GM23338 (cell line): ENCODE measurements at regions not wholly inside any gene's neighbourhood (a gene's known extent, or its start where the extent isn't known, plus 50 kb on each side); places are given as distances from the start of the nearest gene placed in this dataset.

Experiments used
- ATAC-seq: fragments of 200-7000 bp; cut with Tn5 transposase; 3 replicates; pipeline ENCODE4 v1.9.1; 2020
- DNase-seq: peaks from one replicate; pipeline ENCODE4 v3.0.0-alpha.2; 2015; ENCODE audit warnings: low spot score
- H2AFZ ChIP-seq: fragments of 200-600 bp; sonication (generic); 2 replicates; pipeline ENCODE4 v1.8.0; 2016; ENCODE audit warnings: antibody characterized with exemption, mild to moderate bottlenecking, moderate library complexity
- H3F3A ChIP-seq: fragments of 200-600 bp; sonication (generic); replicated peaks from 2 replicates; pipeline ENCODE4 v1.8.0; 2017; ENCODE audit warnings: antibody characterized with exemption, mixed run types, low read depth
- H3K27ac ChIP-seq: fragments of 200-600 bp; sonication (generic); 2 replicates; pipeline ENCODE4 v1.6.1; 2016; ENCODE audit warnings: low read depth
- H3K27me3 ChIP-seq: fragments of 200-600 bp; sonication (generic); 2 replicates; pipeline ENCODE4 v1.8.0; 2016; ENCODE audit warnings: mild to moderate bottlenecking, mixed run types, moderate library complexity; ENCODE audit not compliant: insufficient read depth
- H3K36me3 ChIP-seq: fragments of 200-600 bp; sonication (generic); 2 replicates; pipeline ENCODE4 v1.8.0; 2016; ENCODE audit warnings: mild to moderate bottlenecking; ENCODE audit not compliant: insufficient read depth
- H3K4me1 ChIP-seq: fragments of 200-600 bp; sonication (generic); 2 replicates; pipeline ENCODE4 v1.8.0; 2016; ENCODE audit warnings: mild to moderate bottlenecking, moderate library complexity; ENCODE audit not compliant: insufficient read depth
- H3K4me2 ChIP-seq: fragments of 200-600 bp; sonication (generic); 2 replicates; pipeline ENCODE4 v1.7.1; 2017; ENCODE audit warnings: mixed run types
- H3K4me3 ChIP-seq: fragments of 200-600 bp; sonication (generic); 2 replicates; pipeline ENCODE4 v1.6.1; 2016; ENCODE audit warnings: mixed run types
- H3K79me2 ChIP-seq: fragments of 200-600 bp; sonication (generic); replicated peaks from 2 replicates; pipeline ENCODE4 v1.8.0; 2017; ENCODE audit warnings: mild to moderate bottlenecking; ENCODE audit not compliant: insufficient read depth
- H3K9me2 ChIP-seq: fragments of 200-600 bp; sonication (generic); 2 replicates; pipeline ENCODE4 v1.8.0; 2017; ENCODE audit not compliant: insufficient read depth
- H4K20me1 ChIP-seq: fragments of 200-600 bp; sonication (generic); replicated peaks from 2 replicates; pipeline ENCODE4 v1.8.0; 2017; ENCODE audit warnings: mild to moderate bottlenecking; ENCODE audit not compliant: insufficient read depth
- H3K27ac Mint-ChIP-seq: 2 replicates; pipeline ENCODE4 v1.8.0; 2020; ENCODE audit warnings: inconsistent platforms, mild to moderate bottlenecking, moderate library complexity, mixed read lengths
- H3K27me3 Mint-ChIP-seq: 3 replicates; pipeline ENCODE4 v1.8.0; 2022; ENCODE audit warnings: low read depth, mild to moderate bottlenecking, moderate library complexity, mixed read lengths, inconsistent platforms; ENCODE audit not compliant: insufficient read depth, poor library complexity
- H3K36me3 Mint-ChIP-seq: 3 replicates; pipeline ENCODE4 v1.8.0; 2021; ENCODE audit warnings: low read depth, mild to moderate bottlenecking, inconsistent platforms, moderate library complexity, mixed read lengths
- H3K4me1 Mint-ChIP-seq: 3 replicates; pipeline ENCODE4 v1.8.0; 2020; ENCODE audit warnings: mild to moderate bottlenecking, inconsistent platforms, mixed read lengths
- H3K4me3 Mint-ChIP-seq: 3 replicates; pipeline ENCODE4 v1.8.0; 2021; ENCODE audit warnings: moderate library complexity, mild to moderate bottlenecking, inconsistent platforms, mixed read lengths
- H3K9me3 Mint-ChIP-seq: 3 replicates; pipeline ENCODE4 v1.8.0; 2020; ENCODE audit warnings: moderate library complexity, mild to moderate bottlenecking, inconsistent platforms, mixed read lengths
- CREB1 ChIP-seq: fragments of 250-450 bp; sonication (Bioruptor Pico); IDR thresholded peaks from 2 replicates; pipeline ENCODE4 v1.5.0; 2020; ENCODE audit warnings: low read depth, mild to moderate bottlenecking, moderate library complexity
- EZH2 ChIP-seq: fragments of 200-600 bp; sonication (generic); IDR thresholded peaks from one replicate; pipeline ENCODE4 v1.8.0; 2017; ENCODE audit warnings: antibody characterized with exemption, mild to moderate bottlenecking, low read depth; ENCODE audit not compliant: unreplicated experiment
- EZH2phosphoT487 ChIP-seq: fragments of 200-600 bp; sonication (generic); IDR thresholded peaks from one replicate; pipeline ENCODE4 v1.8.1; 2018; ENCODE audit warnings: antibody characterized with exemption; ENCODE audit not compliant: unreplicated experiment
- JUNB ChIP-seq: IDR thresholded peaks from one replicate; pipeline ENCODE4 v1.6.1; 2016; ENCODE audit warnings: antibody characterized with exemption; ENCODE audit not compliant: unreplicated experiment
- NANOG ChIP-seq: IDR thresholded peaks from 2 replicates; pipeline ENCODE4 v1.6.1; 2016; ENCODE audit warnings: antibody characterized with exemption, borderline replicate concordance
- POLR2AphosphoS5 ChIP-seq: IDR thresholded peaks from 2 replicates; pipeline ENCODE4 v1.6.1; 2016; ENCODE audit warnings: antibody characterized with exemption, low read depth
- STAT1 ChIP-seq: IDR thresholded peaks from one replicate; pipeline ENCODE4 v1.6.1; 2016; ENCODE audit warnings: antibody characterized with exemption; ENCODE audit not compliant: unreplicated experiment
- ZNF114 ChIP-seq: fragments of 250-450 bp; sonication (Bioruptor Pico); IDR thresholded peaks from 2 replicates; pipeline ENCODE4 v1.5.0; 2020; ENCODE audit warnings: mild to moderate bottlenecking, moderate library complexity
- ZNF331 ChIP-seq: fragments of 250-450 bp; sonication (Bioruptor Pico); IDR thresholded peaks from 2 replicates; pipeline ENCODE4 v1.5.0; 2020; ENCODE audit warnings: low read depth, mild to moderate bottlenecking, moderate library complexity
- TF ChIP-seq, protein P1 (sequence below): IDR thresholded peaks from one replicate; pipeline ENCODE4 v1.6.1; 2018; ENCODE audit warnings: antibody characterized with exemption; ENCODE audit not compliant: unreplicated experiment
- TF ChIP-seq, protein P2 (sequence below): fragments of 250-450 bp; sonication (Bioruptor Pico); IDR thresholded peaks from 2 replicates; pipeline ENCODE4 v1.5.0; 2020; ENCODE audit warnings: mild to moderate bottlenecking, moderate library complexity
- TF ChIP-seq, protein P3 (sequence below): IDR thresholded peaks from 2 replicates; pipeline ENCODE4 v1.6.1; 2016; ENCODE audit warnings: antibody characterized with exemption
- TF ChIP-seq, protein P4 (sequence below), 2 experiments: fragments of 200-600 bp in 1 of 2; sonication (generic) in 1 of 2; conservative IDR thresholded peaks; 2 replicates each; pipeline versions ENCODE4 v1.5.1 to v1.6.1; 2016 to 2017; ENCODE audit warnings: antibody characterized with exemption in 2 of 2, low read depth in 2 of 2, mild to moderate bottlenecking in 2 of 2, moderate library complexity in 1 of 2

DNA sequence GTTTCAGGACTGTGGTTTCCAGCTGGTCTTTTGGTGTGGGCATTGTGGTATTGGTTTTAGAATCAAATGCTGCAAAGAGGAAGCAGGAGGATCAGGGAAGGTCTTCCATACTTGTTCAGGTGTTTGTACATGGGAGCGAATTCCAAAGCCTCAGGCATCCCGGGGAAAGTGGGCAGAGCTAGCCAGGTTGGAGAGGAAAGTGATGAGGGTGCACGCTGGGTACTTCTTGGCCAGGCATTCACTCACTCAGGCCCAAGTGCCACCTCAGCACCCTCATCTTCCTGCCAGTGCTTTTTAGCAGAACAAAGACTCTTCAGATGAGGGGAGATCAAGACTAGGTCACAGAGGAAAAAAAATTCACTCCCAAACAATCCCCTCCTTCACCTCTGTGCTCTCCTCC, 241.1 kb upstream of the TBX18 start:
- no peaks in the 10 kb centered on the region for H3K36me3 ChIP-seq
- TF ChIP-seq EZH2 (no peak), ZNF114 (CRISPR knock-in tag) (no peak), EZH2phosphoT487 (no peak), ZNF331 (CRISPR knock-in tag) (no peak), JUNB (no peak), NANOG (no peak), STAT1 (no peak), CREB1 (CRISPR knock-in tag) (no peak), POLR2AphosphoS5 (no peak)
- TF ChIP-seq, protein P1, sequence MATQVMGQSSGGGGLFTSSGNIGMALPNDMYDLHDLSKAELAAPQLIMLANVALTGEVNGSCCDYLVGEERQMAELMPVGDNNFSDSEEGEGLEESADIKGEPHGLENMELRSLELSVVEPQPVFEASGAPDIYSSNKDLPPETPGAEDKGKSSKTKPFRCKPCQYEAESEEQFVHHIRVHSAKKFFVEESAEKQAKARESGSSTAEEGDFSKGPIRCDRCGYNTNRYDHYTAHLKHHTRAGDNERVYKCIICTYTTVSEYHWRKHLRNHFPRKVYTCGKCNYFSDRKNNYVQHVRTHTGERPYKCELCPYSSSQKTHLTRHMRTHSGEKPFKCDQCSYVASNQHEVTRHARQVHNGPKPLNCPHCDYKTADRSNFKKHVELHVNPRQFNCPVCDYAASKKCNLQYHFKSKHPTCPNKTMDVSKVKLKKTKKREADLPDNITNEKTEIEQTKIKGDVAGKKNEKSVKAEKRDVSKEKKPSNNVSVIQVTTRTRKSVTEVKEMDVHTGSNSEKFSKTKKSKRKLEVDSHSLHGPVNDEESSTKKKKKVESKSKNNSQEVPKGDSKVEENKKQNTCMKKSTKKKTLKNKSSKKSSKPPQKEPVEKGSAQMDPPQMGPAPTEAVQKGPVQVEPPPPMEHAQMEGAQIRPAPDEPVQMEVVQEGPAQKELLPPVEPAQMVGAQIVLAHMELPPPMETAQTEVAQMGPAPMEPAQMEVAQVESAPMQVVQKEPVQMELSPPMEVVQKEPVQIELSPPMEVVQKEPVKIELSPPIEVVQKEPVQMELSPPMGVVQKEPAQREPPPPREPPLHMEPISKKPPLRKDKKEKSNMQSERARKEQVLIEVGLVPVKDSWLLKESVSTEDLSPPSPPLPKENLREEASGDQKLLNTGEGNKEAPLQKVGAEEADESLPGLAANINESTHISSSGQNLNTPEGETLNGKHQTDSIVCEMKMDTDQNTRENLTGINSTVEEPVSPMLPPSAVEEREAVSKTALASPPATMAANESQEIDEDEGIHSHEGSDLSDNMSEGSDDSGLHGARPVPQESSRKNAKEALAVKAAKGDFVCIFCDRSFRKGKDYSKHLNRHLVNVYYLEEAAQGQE: no peak
- TF ChIP-seq, protein P2, sequence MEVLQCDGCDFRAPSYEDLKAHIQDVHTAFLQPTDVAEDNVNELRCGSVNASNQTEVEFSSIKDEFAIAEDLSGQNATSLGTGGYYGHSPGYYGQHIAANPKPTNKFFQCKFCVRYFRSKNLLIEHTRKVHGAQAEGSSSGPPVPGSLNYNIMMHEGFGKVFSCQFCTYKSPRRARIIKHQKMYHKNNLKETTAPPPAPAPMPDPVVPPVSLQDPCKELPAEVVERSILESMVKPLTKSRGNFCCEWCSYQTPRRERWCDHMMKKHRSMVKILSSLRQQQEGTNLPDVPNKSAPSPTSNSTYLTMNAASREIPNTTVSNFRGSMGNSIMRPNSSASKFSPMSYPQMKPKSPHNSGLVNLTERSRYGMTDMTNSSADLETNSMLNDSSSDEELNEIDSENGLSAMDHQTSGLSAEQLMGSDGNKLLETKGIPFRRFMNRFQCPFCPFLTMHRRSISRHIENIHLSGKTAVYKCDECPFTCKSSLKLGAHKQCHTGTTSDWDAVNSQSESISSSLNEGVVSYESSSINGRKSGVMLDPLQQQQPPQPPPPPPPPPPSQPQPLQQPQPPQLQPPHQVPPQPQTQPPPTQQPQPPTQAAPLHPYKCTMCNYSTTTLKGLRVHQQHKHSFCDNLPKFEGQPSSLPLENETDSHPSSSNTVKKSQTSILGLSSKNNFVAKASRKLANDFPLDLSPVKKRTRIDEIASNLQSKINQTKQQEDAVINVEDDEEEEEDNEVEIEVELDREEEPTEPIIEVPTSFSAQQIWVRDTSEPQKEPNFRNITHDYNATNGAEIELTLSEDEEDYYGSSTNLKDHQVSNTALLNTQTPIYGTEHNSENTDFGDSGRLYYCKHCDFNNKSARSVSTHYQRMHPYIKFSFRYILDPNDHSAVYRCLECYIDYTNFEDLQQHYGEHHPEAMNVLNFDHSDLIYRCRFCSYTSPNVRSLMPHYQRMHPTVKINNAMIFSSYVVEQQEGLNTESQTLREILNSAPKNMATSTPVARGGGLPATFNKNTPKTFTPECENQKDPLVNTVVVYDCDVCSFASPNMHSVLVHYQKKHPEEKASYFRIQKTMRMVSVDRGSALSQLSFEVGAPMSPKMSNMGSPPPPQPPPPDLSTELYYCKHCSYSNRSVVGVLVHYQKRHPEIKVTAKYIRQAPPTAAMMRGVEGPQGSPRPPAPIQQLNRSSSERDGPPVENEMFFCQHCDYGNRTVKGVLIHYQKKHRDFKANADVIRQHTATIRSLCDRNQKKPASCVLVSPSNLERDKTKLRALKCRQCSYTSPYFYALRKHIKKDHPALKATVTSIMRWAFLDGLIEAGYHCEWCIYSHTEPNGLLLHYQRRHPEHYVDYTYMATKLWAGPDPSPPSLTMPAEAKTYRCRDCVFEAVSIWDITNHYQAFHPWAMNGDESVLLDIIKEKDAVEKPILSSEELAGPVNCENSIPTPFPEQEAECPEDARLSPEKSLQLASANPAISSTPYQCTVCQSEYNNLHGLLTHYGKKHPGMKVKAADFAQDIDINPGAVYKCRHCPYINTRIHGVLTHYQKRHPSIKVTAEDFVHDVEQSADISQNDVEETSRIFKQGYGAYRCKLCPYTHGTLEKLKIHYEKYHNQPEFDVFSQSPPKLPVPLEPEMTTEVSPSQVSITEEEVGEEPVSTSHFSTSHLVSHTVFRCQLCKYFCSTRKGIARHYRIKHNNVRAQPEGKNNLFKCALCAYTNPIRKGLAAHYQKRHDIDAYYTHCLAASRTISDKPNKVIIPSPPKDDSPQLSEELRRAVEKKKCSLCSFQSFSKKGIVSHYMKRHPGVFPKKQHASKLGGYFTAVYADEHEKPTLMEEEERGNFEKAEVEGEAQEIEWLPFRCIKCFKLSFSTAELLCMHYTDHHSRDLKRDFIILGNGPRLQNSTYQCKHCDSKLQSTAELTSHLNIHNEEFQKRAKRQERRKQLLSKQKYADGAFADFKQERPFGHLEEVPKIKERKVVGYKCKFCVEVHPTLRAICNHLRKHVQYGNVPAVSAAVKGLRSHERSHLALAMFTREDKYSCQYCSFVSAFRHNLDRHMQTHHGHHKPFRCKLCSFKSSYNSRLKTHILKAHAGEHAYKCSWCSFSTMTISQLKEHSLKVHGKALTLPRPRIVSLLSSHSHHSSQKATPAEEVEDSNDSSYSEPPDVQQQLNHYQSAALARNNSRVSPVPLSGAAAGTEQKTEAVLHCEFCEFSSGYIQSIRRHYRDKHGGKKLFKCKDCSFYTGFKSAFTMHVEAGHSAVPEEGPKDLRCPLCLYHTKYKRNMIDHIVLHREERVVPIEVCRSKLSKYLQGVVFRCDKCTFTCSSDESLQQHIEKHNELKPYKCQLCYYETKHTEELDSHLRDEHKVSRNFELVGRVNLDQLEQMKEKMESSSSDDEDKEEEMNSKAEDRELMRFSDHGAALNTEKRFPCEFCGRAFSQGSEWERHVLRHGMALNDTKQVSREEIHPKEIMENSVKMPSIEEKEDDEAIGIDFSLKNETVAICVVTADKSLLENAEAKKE (CRISPR knock-in tag): no peak; the same call in 1 of the 2 replicates
- TF ChIP-seq, protein P3, sequence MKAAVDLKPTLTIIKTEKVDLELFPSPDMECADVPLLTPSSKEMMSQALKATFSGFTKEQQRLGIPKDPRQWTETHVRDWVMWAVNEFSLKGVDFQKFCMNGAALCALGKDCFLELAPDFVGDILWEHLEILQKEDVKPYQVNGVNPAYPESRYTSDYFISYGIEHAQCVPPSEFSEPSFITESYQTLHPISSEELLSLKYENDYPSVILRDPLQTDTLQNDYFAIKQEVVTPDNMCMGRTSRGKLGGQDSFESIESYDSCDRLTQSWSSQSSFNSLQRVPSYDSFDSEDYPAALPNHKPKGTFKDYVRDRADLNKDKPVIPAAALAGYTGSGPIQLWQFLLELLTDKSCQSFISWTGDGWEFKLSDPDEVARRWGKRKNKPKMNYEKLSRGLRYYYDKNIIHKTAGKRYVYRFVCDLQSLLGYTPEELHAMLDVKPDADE: no peak
- TF ChIP-seq, protein P4, sequence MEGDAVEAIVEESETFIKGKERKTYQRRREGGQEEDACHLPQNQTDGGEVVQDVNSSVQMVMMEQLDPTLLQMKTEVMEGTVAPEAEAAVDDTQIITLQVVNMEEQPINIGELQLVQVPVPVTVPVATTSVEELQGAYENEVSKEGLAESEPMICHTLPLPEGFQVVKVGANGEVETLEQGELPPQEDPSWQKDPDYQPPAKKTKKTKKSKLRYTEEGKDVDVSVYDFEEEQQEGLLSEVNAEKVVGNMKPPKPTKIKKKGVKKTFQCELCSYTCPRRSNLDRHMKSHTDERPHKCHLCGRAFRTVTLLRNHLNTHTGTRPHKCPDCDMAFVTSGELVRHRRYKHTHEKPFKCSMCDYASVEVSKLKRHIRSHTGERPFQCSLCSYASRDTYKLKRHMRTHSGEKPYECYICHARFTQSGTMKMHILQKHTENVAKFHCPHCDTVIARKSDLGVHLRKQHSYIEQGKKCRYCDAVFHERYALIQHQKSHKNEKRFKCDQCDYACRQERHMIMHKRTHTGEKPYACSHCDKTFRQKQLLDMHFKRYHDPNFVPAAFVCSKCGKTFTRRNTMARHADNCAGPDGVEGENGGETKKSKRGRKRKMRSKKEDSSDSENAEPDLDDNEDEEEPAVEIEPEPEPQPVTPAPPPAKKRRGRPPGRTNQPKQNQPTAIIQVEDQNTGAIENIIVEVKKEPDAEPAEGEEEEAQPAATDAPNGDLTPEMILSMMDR (conservative IDR thresholded peaks at IDR 0.05; ENCODE audit: low read depth in 2 of 2): no peak
- H3F3A ChIP-seq: peaks cover 3% of the 10 kb centered on the region; the same call in 1 of the 2 replicates
- peak overlapping the region; percentile 71; the same call in 1 of the 2 replicates for H3K4me2 ChIP-seq
- peaks cover 24% of the 10 kb centered on the region for H3K9me2 ChIP-seq
- peak; percentile 51 for ATAC-seq
- peak overlapping the region; percentile 5; the same call in 1 of the 2 replicates for H2AFZ ChIP-seq
- DNase-seq: no peak
- no peak overlapping the region for H3K27ac ChIP-seq
- Mint-ChIP-seq H3K4me1 (peaks cover 52% of the 10 kb centered on the region), H3K27ac (peak overlapping the region; percentile 82; the same call in 1 of the 2 replicates), H3K9me3 (no peaks in the 10 kb centered on the region), H3K27me3 (peaks cover 1% of the 10 kb centered on the region), H3K36me3 (peaks cover 7% of the 10 kb centered on the region; the same call in 1 of the 3 replicates), H3K4me3 (0 out of 3 replicates have a peak overlapping the region, but pooled peaks have one; percentile 6)
- peaks cover 41% of the 10 kb centered on the region for H3K4me1 ChIP-seq
- no peaks in the 10 kb centered on the region for H4K20me1 ChIP-seq
- H3K4me3 ChIP-seq: no peak overlapping the region
- no peaks in the 10 kb centered on the region for H3K79me2 ChIP-seq
- no peaks in the 10 kb centered on the region for H3K27me3 ChIP-seq
